ENCODE measurements at regions not wholly inside any gene's neighbourhood (a gene's known extent, or its start where the extent isn't known, plus 50 kb on each side); places are given as distances from the start of the nearest gene placed in this dataset.
A peak's percentile ranks its signal among the peaks of the same experiment; 100 is the strongest.
"Not testable (repeated sequence)": the region's sequence is repeated elsewhere in the genome, so short reads cannot be mapped to it uniquely, and the experiment has no call there.

- 0 to 93% (median 61%) methylated on average over 1 to 7 of the region's 8 CpGs; no CpG with 5 or more reads in 1 of the 10 experiments for WGBS, 10 experiments
- in situ Hi-C loops (cut with MboI; ENCODE audit: low pct_unique_long_range_greater_than_20kb in 2 of 9, low sequenced_read_pairs in 9 of 9, unreplicated experiment in 9 of 9): no loop called here
- H3K4me3 ChIP-seq: no peak overlapping the region
- ATAC-seq (replicated peaks in 6 of 8): peak in 5 of 8 experiments; percentile 10 to 82 (median 64)
- H3K27ac ChIP-seq: no peak overlapping the region
- H3K4me1 ChIP-seq (replicated peaks in 1 of 2): peaks cover 19 to 20% of the 10 kb centered on the region in 2 donors
These were observed 96.8 kb upstream of the PCBD1 start for GRCh38 chr10:70984986-70985722.

- 0 to 100% (median 33%) methylated on average over 1 to 9 of the region's 13 CpGs; no CpG with 5 or more reads in 1 of the 10 experiments for WGBS, 10 experiments
- Histone ChIP-seq H3K27ac (no peak overlapping the region), H3K4me3 (no peak overlapping the region), H3K4me1 (replicated peaks in 1 of 2) (peaks cover 19 to 20% of the 10 kb centered on the region in 2 donors)
- ATAC-seq (replicated peaks in 6 of 8): peak; percentile 59 to 83 (median 72)
- in situ Hi-C loops (cut with MboI; ENCODE audit: low pct_unique_long_range_greater_than_20kb in 2 of 9, low sequenced_read_pairs in 9 of 9, unreplicated experiment in 9 of 9): no loop called here
These were observed 97.7 kb upstream of the PCBD1 start for GRCh38 chr10:70985824-70986622.

- 89 to 100% (median 96%) methylated on average over 1 to 6 of the region's 7 CpGs; no CpG with 5 or more reads in 4 of the 10 experiments for WGBS, 10 experiments
- no peak overlapping the region for H3K4me3 ChIP-seq
- peak in 1 of 8 experiments; percentile 23 for ATAC-seq (replicated peaks in 6 of 8)
- in situ Hi-C loops (cut with MboI; ENCODE audit: low pct_unique_long_range_greater_than_20kb in 2 of 9, low sequenced_read_pairs in 9 of 9, unreplicated experiment in 9 of 9): no loop called here
- no peak overlapping the region for H3K27ac ChIP-seq
- peaks cover 19 to 20% of the 10 kb centered on the region in 2 donors for H3K4me1 ChIP-seq (replicated peaks in 1 of 2)
These were observed 98.2 kb upstream of the PCBD1 start for GRCh38 chr10:70986623-70986950.

- H3K4me1 ChIP-seq (replicated peaks in 1 of 2): peaks cover 12 to 19% of the 10 kb centered on the region in 2 donors
- 51 to 100% (median 79%) methylated on average over 1 to 8 of the region's 16 CpGs; no CpG with 5 or more reads in 4 of the 10 experiments for WGBS, 10 experiments
- H3K4me3 ChIP-seq: no peak overlapping the region
- in situ Hi-C loops (cut with MboI; ENCODE audit: low pct_unique_long_range_greater_than_20kb in 2 of 9, low sequenced_read_pairs in 9 of 9, unreplicated experiment in 9 of 9): no loop called here
- no peak for ATAC-seq (replicated peaks in 6 of 8)
- H3K27ac ChIP-seq: no peak overlapping the region
These were observed 99.2 kb upstream of the PCBD1 start for GRCh38 chr10:70987396-70988130.

GRCh38 chr10:70990156-70990555 is 101.8 kb upstream of the PCBD1 start:
- 67 to 100% (median 80%) methylated on average over 1 to 3 of the region's 8 CpGs; no CpG with 5 or more reads in 5 of the 10 experiments for WGBS, 10 experiments
- H3K4me3 ChIP-seq; in situ Hi-C loops (cut with MboI; ENCODE audit: low pct_unique_long_range_greater_than_20kb in 2 of 9, low sequenced_read_pairs in 9 of 9, unreplicated experiment in 9 of 9); ATAC-seq (replicated peaks in 6 of 8); H3K27ac ChIP-seq: not testable (repeated sequence)
- peaks cover 12 to 19% of the 10 kb centered on the region in 2 donors for H3K4me1 ChIP-seq (replicated peaks in 1 of 2)

GRCh38 chr10:70990681-70991080 is 102.3 kb upstream of the PCBD1 start:
- Histone ChIP-seq H3K4me1 (replicated peaks in 1 of 2) (peaks cover 9 to 14% of the 10 kb centered on the region in 2 donors), H3K4me3 (no peak overlapping the region), H3K27ac (no peak overlapping the region)
- in situ Hi-C loops (cut with MboI; ENCODE audit: low pct_unique_long_range_greater_than_20kb in 2 of 9, low sequenced_read_pairs in 9 of 9, unreplicated experiment in 9 of 9): no loop called here
- WGBS, 10 experiments: 29 to 100% (median 74%) methylated on average over 1 to 6 of the region's 6 CpGs; no CpG with 5 or more reads in 6 of the 10 experiments
- peak in 3 of 8 experiments; percentile 21 to 66 (median 23) for ATAC-seq (replicated peaks in 6 of 8)

GRCh38 chr10:70991140-70992124 is 103.1 kb upstream of the PCBD1 start:
- in situ Hi-C loops (cut with MboI; ENCODE audit: low pct_unique_long_range_greater_than_20kb in 2 of 9, low sequenced_read_pairs in 9 of 9, unreplicated experiment in 9 of 9): no loop called here

GRCh38 chr10:70992436-70992835 is 104.1 kb upstream of the PCBD1 start:
- WGBS, 10 experiments: 17 to 100% (median 43%) methylated on average over 1 to 3 of the region's 8 CpGs; no CpG with 5 or more reads in 7 of the 10 experiments
- in situ Hi-C loops (cut with MboI; ENCODE audit: low pct_unique_long_range_greater_than_20kb in 2 of 9, low sequenced_read_pairs in 9 of 9, unreplicated experiment in 9 of 9): no loop called here
- ATAC-seq (replicated peaks in 6 of 8): no peak
- Histone ChIP-seq H3K4me3 (no peak overlapping the region), H3K4me1 (replicated peaks in 1 of 2) (peaks cover 0 to 4% of the 10 kb centered on the region in 2 donors), H3K27ac (no peak overlapping the region)

More at GRCh38 chr10:70991140-70992124, 103.1 kb upstream of the PCBD1 start:
- Histone ChIP-seq H3K4me3 (no peak overlapping the region), H3K4me1 (replicated peaks in 1 of 2) (peaks cover 3 to 6% of the 10 kb centered on the region in 2 donors), H3K27ac (no peak overlapping the region)
- peak in 1 of 8 experiments; percentile 9 for ATAC-seq (replicated peaks in 6 of 8)
- WGBS, 10 experiments: 41 to 100% (median 78%) methylated on average over 1 to 14 of the region's 14 CpGs

GRCh38 chr10:70993051-70993450 is 104.7 kb upstream of the PCBD1 start:
- WGBS, 10 experiments: 52 to 100% (median 75%) methylated on average over 1 to 4 of the region's 4 CpGs; no CpG with 5 or more reads in 3 of the 10 experiments
- no peak for ATAC-seq (replicated peaks in 6 of 8)

GRCh38 chr10:70996549-70996948 is 108.2 kb upstream of the PCBD1 start:
- Histone ChIP-seq H3K4me1 (replicated peaks in 1 of 2) (no peaks in the 10 kb centered on the region), H3K4me3 (no peak overlapping the region), H3K27ac (no peak overlapping the region)
- no peak for ATAC-seq (replicated peaks in 6 of 8)
- in situ Hi-C loops (cut with MboI; ENCODE audit: low pct_unique_long_range_greater_than_20kb in 2 of 9, low sequenced_read_pairs in 9 of 9, unreplicated experiment in 9 of 9): no loop called here

More at GRCh38 chr10:70993051-70993450, 104.7 kb upstream of the PCBD1 start:
- in situ Hi-C loops (cut with MboI; ENCODE audit: low pct_unique_long_range_greater_than_20kb in 2 of 9, low sequenced_read_pairs in 9 of 9, unreplicated experiment in 9 of 9): no loop called here
- Histone ChIP-seq H3K27ac (no peak overlapping the region), H3K4me3 (no peak overlapping the region), H3K4me1 (replicated peaks in 1 of 2) (peaks cover 0 to 4% of the 10 kb centered on the region in 2 donors)

- in situ Hi-C loops (cut with MboI; ENCODE audit: low pct_unique_long_range_greater_than_20kb in 2 of 9, low sequenced_read_pairs in 9 of 9, unreplicated experiment in 9 of 9): no loop called here
- no peaks in the 10 kb centered on the region for H3K4me1 ChIP-seq (replicated peaks in 1 of 2)
- H3K27ac ChIP-seq: no peak overlapping the region
- no peak overlapping the region for H3K4me3 ChIP-seq
- 43 to 60% methylated on average over 1 to 2 of the region's 3 CpGs; no CpG with 5 or more reads in 8 of the 10 experiments for WGBS, 10 experiments
- no peak for ATAC-seq (replicated peaks in 6 of 8)
These were observed 108.9 kb upstream of the PCBD1 start for GRCh38 chr10:70997236-70997635.

- no peak for ATAC-seq (replicated peaks in 6 of 8)
- H3K4me3 ChIP-seq: no peak overlapping the region
- WGBS, 10 experiments: 54% methylated on average over 4 of the region's 9 CpGs; no CpG with 5 or more reads in 9 of the 10 experiments
- no peaks in the 10 kb centered on the region for H3K4me1 ChIP-seq (replicated peaks in 1 of 2)
- in situ Hi-C loops (cut with MboI; ENCODE audit: low pct_unique_long_range_greater_than_20kb in 2 of 9, low sequenced_read_pairs in 9 of 9, unreplicated experiment in 9 of 9): no loop called here
- no peak overlapping the region for H3K27ac ChIP-seq
These were observed 109.7 kb upstream of the PCBD1 start for GRCh38 chr10:70998086-70998485.

Measured in motor neuron (in vitro differentiated cells).